Stimulated activated CD4-positive, alpha-beta T cell treated with anti-CD3 and anti-CD28 coated beads, Interleukin-15, amount 100 ng/mL, for 1 hour (primary cell): ENCODE measurements at regions not wholly inside any gene's neighbourhood (a gene's known extent, or its start where the extent isn't known, plus 50 kb on each side); places are given as distances from the start of the nearest gene placed in this dataset.
"Not testable (repeated sequence)": the region's sequence is repeated elsewhere in the genome, so short reads cannot be mapped to it uniquely, and the experiment has no call there.

Source experiments
- DNase-seq, 2 donors: peaks; one replicate each; pipeline ENCODE4 v3.0.0-alpha.2; 2020; ENCODE audit warnings: low read depth in 1 of 2, low spot score in 1 of 2

DNA sequence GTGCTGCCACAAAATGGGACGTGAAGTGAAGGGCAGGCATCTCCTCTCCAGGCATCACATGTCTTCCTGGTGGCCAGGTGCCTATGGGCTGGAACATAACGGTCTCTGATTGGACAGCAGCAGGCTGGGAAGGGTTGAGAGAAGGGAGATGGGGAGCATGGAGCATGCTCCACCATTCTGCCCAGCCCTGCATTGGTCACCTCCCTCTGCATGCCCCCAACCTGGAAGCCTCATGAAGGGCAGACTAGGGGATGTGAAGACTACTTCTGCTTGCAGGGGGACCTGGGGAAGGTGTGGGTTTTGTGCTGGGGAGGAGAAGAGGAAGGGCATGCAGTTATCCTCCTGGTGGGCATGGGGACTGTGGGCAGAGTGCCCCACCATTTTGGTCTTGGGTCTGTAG, 782.2 kb downstream of the TBC1D22A start:
- DNase-seq: no peak

DNA sequence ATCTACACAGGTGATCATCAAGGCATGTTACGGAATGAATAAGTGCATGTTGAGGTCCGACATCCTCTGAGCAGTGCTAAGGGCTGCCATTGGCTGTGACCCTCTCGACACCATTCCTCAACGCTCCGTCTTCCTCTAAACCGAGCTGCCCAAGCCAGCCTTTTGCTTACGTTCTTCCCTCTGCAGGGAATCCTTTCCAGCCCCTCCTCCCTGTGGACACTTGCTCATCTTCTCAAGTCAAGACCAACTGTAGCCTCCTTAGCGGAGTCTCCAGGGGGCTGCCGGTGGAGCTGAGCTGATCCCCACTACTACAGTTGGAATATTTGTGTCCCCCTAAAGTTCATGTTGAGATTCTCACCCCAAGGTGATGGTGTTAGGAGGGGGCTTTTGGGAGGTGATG, 781.0 kb downstream of the TBC1D22A start:
- DNase-seq: no peak

DNA sequence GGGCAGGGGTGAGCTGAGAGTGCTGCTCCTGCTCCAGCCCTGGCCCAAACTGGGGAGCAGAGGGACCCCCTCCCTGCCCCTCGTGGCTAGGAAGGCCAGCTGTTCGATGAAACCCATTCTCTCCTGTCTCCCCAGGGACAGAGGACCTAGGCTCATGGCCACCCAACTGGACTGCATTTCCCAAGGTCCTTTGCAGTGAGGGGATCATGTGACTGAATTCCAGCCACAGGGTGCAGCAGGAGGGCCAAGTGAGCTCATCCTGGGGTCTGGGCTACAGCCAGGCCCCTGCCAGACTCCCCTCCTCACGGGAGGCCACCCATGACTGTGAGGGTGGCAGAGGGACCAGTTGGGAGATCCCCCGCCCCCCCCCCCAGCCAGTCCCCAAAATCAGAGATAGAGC, 777.6 kb downstream of the TBC1D22A start:
- no peak for DNase-seq

DNA sequence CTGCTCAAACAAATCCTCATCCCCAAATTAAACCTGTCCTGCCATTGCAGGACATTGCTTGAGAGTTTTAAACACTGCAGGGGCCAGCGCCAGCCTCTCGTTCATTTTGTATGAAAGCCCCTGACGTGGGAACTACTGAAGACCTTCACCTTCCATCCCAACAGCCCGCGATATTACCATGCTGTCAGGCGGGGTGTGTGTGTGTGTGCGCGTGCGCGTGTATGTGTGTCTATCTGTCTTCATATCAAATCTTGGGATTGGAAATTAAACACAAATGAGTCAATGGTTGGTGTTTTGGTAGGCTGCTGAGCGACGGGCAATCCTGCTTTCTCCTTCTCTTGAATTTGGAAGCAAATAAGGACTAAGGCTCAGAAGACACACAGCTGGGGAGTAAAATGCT, 776.9 kb downstream of the TBC1D22A start:
- DNase-seq: no peak

DNA sequence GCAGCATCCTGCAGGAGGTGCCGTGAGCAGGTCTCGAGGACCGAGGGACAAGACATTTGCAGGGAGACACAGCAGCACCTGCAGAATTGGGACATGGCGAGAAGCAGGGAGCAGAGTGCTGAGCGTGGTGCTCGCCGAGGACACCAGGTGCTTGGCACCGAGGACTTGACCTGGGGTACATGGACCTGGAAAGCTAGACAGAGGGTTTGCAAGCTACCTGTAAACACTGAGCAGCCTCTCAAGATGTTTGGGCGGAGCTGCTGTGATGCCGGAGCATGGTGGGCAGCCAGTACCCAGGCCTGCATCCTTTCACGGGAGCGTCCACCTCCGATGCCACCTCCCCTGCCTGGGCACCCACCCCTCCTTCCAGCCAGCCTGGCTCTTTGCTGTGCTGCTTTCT, 773.2 kb downstream of the TBC1D22A start:
- no peak for DNase-seq

DNA sequence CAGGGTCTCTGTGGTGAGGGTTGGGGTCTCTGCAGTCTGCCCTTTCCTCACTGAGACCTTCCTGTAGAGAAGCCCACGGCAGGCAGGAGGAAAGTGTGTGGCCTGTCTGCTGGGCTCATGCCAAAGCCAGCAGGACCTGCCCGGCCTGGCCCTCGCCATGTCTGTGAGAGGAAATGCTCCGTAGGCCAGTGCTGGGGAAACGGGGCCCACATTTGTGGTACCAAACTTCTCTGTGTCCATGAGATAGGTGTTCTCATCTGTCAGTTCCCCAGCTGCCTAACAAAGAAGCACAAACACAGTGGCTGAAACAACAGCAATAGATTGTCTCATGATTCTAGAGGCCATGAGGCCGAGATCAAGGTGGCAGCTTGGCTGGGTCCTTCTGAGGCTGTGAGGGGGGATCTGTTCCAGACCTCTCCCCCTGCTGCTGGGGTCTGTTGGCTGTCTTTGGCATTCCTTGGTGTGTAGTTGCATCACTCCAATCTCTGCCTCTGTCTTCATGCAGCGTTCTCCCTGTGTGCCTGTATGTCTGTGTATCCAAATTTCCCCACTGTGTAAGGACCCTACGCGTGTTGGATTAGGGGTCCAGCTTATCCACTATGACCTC, 772.5 kb downstream of the TBC1D22A start:
- no peak for DNase-seq

DNA sequence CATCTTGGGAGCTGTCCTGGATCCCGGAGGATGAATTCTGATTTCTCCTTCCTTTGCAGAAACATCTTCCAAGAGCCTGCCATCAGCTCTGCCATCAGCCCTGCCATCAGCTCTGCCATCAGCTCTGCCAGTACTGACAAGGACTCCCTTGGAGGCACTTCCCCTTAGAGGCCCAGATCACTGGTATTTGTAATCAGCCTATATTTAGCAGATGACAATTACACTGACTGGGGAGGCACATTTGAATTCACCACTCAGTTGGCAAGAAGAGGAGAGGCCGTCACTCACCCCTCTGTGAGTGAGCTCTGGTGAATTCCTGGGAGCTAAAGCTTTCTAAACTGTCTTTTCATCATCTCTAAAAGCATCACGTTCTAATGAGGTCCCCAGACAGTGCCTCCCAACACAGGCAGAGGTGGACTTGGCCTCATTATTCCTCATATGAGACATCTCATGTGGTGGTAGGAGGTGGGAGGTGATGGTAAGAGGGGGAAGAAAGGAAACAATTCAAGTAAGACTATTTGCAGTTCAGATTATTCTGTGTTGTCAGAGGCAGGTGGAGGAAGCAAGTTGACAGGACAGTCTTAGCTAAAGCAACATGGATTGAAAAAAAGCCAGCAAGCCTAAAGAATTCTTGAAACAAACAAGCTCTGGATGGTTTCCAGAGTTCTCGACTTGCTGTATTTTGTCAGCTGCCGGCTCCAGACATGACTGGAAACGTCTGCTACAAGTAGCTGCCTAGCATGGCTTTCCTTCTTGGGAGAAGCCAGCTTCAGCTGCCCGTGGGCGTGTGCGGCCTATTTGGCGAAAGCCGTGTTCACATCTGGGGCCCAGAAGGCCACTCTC, 771.7 kb downstream of the TBC1D22A start:
- DNase-seq: no peak

DNA sequence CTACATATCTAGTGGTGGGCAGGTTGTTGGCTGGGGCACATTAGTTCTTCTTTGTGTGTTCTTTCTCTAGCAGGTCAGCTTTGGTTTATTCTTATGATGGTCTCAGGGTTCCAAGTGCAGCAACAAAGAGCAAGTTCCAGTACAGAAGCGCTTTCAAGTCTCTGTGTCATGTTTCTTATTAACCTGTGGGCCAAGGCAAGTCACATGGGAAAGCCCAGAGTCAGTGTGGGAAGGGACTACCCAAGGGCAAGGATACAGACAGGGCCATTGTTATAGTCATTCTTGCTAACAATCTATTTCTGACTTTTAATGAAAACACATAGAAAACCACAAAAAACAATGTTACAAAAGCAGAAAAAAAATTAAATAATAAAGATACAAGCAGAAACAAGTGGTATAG, 754.6 kb downstream of the TBC1D22A start:
- no peak for DNase-seq

DNA sequence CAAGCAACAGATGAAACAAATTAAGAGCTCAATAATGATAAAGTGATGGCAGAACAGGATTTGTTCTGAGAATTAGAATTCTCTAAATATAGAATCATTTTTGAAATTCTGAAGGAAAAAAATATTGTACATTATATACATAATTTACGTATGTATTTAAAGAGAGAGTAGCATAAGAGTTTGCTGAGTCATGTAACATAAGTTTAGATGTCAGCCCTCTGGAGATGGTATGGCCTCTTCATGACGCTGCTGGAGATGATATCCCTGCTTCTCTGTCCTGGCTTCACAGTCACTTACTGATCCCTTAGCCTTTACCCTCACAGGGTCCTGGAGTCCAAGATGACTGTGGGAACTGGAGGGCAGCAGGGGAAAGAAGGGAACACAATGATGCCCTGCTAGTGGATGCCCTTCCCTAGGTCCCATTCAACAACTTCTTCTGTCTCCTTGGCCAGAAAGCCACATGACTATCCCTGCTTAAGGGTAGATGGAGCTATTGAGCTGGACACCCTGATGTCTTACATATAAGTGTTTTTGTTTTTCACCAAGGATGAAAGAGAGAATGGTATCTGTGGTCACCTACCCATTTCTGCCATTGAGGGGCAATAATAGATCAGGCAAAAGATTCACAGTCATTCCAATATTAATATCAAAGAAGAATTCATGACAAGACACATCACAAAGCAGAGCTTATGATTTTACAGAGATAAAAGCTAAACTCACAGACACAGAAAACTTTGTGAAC, 753.1 kb downstream of the TBC1D22A start:
- DNase-seq: no peak

DNA sequence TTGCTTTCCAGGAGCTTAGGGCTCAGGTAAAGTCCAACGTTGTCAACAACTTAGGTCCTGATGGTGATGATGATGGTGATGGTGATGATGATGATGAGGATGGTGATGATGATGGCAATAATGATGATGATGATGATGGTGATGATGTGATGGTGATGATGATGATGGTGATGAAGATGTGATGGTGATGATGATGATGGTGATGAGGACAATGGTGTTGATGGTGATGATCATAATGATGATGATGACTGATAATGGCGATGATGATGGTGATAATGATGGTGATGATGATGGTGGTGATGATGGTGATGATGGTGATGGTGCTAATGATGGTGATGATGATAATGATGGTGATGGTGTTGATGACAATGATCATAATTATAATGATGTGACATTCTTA, 750.2 kb downstream of the TBC1D22A start:
- no peak for DNase-seq

DNA sequence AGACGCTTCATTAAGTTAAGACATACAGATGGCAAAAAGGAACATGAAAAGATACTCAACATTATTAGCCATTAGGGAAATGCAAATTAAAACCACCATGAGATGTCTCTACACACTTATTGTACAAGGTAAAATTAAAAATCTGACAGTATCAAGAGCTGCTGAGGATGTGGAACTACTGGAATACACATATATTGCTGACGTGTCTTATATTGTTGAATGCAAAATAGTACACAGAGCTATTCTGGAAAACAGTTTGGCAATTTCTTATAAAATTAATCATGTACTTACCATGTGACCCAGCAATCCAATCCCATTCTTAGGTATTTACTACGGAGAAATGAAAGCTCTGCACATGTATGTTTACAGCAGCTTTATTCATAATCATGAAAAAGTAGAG, 742.5 kb downstream of the TBC1D22A start:
- DNase-seq: no peak

DNA sequence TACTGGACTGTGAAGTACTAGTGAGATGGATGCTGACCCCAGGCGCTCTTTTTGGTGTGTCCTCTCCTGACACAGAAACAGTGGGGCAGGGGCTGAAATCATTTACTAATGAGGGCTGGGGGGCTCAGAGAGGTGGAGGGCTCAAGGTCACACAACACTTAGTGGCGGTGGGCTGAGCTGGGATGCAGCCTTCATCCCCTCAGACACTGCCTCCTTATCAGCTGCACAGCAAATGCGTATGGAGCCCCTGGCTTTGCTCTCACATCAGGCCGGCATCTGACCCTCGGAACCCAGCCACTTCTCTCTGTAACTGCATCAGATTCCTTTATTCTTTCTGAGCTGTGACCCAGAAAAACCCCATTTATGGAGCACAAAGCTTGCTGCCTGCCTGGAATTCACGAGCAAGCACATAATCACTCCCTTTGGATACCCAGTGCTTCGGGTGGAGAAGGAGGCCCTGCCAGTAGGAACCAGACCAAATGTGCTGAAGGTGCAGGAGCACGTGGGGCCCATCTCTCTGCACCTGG, 736.6 kb downstream of the TBC1D22A start:
- DNase-seq: no peak

DNA sequence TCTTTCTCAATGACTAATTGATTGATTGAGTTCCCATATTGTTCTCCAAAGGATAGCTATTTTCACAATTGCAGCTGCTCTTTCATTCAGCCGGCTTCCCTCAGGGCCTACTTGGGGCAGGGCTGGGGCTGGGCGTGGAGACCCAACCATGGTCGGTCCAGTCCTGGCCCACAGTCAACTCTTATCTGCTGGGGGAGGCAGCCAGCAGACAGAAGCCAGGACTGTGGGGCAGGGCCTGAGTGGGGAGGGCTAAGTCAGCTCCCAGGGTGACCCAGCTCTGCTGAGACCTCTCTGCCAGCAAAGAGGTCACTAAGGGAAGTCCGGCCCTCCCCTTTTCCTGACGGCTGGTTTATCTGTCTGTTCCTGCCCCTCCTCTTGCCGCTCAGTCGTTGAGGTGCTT, 735.2 kb downstream of the TBC1D22A start:
- DNase-seq: no peak

DNA sequence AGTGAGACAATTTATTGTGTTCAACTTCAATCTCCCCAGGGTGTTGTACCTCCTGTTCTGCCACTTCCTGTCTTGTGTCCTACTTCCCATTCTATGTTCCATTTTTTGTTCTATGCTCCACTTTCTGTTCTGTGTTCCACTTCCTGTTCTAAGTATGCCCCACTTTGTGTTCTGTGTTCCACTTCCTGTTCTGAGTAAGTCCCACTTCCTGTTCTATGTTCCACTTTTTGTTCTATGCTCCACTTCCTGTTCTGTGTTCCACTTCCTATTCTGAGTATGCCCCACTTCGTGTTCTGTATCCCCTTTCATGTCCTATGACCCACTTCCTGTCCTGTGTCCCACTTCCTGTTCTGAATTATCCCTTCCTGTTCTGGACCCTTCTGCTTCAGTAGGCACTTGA, 732.7 kb downstream of the TBC1D22A start:
- DNase-seq: no peak

DNA sequence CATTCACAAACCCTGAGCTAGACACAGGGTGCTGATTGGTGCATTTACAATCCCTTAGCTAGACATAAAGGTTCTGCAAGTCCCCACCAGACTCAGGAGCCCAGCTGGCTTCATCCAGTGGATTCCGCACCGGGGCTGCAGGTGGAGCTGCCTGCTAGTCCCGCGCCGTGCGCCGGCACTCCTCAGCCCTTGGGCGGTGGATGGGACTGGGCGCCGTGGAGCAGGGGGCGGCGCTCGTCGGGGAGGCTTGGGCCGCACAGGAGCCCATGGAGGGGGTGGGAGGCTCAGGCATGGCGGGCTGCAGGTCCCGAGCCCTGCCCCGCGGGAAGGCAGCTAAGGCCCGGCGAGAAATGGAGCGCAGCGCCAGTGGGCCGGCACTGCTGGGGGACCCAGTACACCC, 725.7 kb downstream of the TBC1D22A start:
- not testable (repeated sequence) for DNase-seq

DNA sequence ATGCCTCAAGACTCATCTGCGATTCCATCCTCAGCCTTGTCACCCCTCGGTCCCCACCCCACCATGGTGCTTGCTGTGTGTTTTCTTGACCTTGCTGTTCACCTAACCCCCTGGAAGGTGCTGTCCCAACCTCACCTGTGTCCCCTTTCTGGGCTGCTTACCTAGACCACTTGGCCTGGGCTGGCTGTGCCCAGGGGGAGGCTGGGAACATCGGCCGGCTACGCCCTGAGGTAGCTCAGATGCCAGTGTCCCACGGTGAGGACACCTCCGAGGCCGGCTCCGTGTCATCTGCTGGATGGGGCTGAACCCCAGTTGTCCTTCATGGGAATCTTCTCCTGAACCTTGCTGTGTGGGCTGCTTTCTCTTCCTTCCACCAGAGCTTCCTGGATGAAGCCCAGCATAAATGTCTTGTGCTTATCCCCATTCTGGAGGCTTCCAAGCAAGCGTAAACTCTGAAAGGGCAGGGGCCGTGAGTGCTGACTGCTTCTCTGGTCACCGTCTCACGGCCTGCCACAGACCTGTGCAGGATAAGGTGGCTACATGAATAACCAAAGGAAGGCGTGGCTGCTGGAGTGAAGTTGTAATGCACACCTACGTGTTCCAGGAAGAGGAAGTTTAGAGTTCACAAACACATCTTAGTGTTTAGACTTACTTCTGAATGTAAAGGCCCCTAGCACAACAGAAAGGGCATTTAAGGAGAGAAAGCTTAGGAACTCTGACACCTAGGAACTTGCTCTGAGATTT, 724.3 kb downstream of the TBC1D22A start:
- DNase-seq: no peak

DNA sequence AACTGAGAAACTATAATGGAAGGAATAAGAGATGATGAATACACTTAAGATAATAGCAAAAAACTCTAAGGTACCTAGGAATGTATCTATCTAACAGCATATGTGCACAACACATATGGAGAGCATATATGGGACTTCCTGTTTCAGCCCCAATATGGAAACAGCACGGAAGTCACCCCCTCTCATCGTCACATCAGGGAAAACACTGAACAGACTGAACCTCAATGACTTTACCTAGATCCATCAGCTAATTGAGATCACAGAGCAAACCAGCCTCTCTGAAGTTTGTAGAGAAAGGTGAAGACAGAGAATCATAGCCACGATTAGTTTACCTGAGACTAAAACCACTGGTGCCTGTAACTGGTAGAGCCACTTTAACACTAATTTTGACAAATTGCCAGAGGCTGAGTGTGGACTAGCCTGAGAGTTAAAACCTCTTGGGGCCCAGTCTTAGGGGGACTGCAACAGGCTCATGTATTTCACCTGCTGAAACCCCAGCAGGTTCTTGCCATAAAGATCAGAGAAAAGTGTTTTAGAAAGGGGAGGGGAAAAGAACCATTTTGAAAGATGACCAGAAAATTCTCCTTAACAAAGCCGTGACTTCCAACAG, 722.6 kb downstream of the TBC1D22A start:
- no peak for DNase-seq

DNA sequence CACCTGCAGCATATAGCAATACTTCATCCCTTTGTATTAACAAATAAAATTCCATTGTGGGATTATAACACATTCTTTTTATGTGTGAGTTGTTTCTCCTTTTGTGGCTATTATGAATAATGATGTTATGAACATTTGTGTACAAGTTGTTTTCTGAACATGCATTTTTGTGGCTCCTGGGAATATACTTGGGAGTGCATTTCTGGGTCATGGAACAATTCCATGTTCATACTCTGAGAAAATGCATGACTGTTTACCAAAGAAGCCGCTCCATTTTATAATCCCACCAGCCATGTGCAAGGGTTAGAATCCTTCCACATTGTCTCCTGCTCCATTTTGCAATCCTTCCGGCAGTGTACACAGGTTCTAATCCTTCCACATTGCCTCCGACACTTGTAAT, 713.8 kb downstream of the TBC1D22A start:
- DNase-seq: no peak

DNA sequence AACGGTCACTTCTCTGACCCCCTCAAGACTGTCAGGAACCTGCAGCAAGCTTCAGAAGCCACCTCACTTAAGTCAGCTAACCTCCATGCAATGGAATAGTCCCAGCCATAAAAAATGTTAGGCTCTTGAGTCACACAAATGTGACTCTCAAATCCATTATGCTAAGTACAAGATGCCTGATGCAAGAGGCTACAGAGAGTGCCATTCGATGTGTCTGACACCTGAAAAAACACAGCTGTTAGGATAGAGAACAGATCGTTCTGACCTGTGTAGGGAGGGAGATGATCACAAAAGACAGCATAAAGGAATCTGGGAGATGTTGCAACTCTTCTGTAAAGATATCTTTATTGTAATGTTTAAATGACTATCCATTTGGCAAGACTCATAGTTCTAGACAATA, 712.4 kb downstream of the TBC1D22A start:
- no peak for DNase-seq

DNA sequence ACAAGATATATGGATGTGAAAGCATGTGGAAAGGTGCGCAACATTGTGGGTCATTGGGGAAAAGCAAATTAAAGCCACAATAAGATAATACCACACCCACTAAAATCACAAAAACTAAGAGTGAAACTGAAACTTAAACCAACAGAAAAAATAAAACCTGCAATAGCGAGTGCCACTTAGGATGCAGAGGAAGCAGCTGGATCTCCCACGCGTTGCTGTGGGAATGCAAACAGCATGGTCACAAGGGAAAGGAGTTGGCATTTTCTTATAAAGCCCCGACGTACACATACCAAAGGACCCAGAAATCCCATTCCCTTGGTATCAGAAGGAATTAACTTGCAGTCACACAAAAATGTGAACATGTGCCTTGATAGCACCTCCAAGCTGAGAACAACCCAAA, 712.0 kb downstream of the TBC1D22A start:
- no peak for DNase-seq

DNA sequence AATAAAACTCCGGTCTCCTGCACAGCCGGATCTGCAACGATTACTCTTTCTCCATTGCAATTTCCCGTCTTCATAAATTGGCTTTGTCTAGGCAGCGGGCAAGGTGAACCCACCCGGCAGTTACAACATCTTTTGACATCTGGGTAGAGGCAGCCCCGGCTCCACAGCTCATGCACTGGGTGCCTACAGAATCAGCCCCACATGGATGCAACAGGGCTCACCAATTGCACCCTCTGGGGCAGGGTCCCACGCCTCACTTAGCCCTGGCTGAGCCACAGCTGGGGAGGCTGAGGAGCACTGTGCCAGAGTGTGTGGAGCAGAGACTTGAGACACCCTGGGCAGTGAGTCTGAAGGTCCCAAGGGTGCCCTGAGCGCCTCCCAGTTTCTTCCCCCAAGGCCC, 710.2 kb downstream of the TBC1D22A start:
- DNase-seq: no peak
